Upper lobe of left lung (tissue), 6 donors: ENCODE measurements at regions not wholly inside any gene's neighbourhood (a gene's known extent, or its start where the extent isn't known, plus 50 kb on each side); places are given as distances from the start of the nearest gene placed in this dataset.

Source experiments
- ATAC-seq, 2 donors: fragments of 200-7000 bp; cut with Tn5 transposase; one replicate each; pipeline ENCODE4 v1.9.1; 2022; ENCODE audit warnings: mild to moderate bottlenecking in 2 of 2, moderate library complexity in 2 of 2; ENCODE audit not compliant: low FRiP score in 2 of 2
- DNase-seq, 2 donors: peaks; one replicate each; pipeline ENCODE4 v3.0.0-alpha.2; 2019 to 2020
- H3K27ac ChIP-seq, 4 donors: fragments of 200-600 bp; sonication (generic); one replicate each; pipeline ENCODE4 v1.5.1; 2016 to 2019
- H3K27me3 ChIP-seq, 4 donors: fragments of 200-600 bp; sonication (generic); one replicate each; pipeline ENCODE4 v1.5.1; 2017 to 2019
- H3K36me3 ChIP-seq, 4 donors: fragments of 200-600 bp; sonication (generic); one replicate each; pipeline ENCODE4 v1.5.1; 2016 to 2019
- H3K4me1 ChIP-seq, 4 donors: fragments of 200-600 bp; sonication (generic); one replicate each; pipeline ENCODE4 v1.5.1; 2018 to 2019
- H3K4me3 ChIP-seq, 4 donors: fragments of 200-600 bp; sonication (generic); one replicate each; pipeline ENCODE4 v1.5.1; 2017 to 2019; ENCODE audit warnings: mild to moderate bottlenecking in 2 of 4, moderate library complexity in 1 of 4
- H3K9me3 ChIP-seq, 4 donors: fragments of 200-600 bp; sonication (generic); one replicate each; pipeline ENCODE4 v1.5.1; 2018 to 2019
- CTCF ChIP-seq, 6 experiments: fragments of 450-650 bp in 4 of 6; fragments of 200-600 bp in 2 of 6; sonication (generic) in 2 of 6; IDR thresholded peaks; one replicate each; pipeline ENCODE4 v1.5.1; 2016 to 2019; ENCODE audit warnings: antibody characterized with exemption in 6 of 6
- EP300 ChIP-seq, 4 donors: sonication (generic); formaldehyde crosslinking; IDR thresholded peaks; one replicate each; pipeline ENCODE4 v1.5.1; 2017; ENCODE audit warnings: antibody characterized with exemption in 4 of 4, control low read depth in 2 of 4
- POLR2A ChIP-seq, 4 donors: fragments of 450-650 bp; IDR thresholded peaks; one replicate each; pipeline ENCODE4 v1.5.1; 2016 to 2017; ENCODE audit warnings: antibody characterized with exemption in 4 of 4, mild to moderate bottlenecking in 2 of 4
- POLR2AphosphoS5 ChIP-seq, 2 donors: sonication (generic); formaldehyde crosslinking; IDR thresholded peaks; one replicate each; pipeline ENCODE4 v1.5.1; 2017; ENCODE audit warnings: antibody characterized with exemption in 2 of 2
- WGBS, 2 donors: methylation state at CpG; one replicate each; pipeline ENCODE4 v1.1.5; 2017 to 2018; 5-methylcytosine and 5-hydroxymethylcytosine counted together
- donor health status: DM: no; HTN: no; CAD: no; lungs with moderate emphysema.
- donor health status: DM: no; HTN: yes; CAD: no; lungs with severe emphysema.

GRCh38 chr10:117784776-117785175 is 242.2 kb downstream of the EMX2 start:
- Histone ChIP-seq H3K9me3 (no peaks in the 10 kb centered on the region), H3K27ac (no peak overlapping the region), H3K4me3 (no peak overlapping the region), H3K36me3 (no peaks in the 10 kb centered on the region), H3K27me3 (no peaks in the 10 kb centered on the region), H3K4me1 (peaks cover 0 to 4% (median 0%) of the 10 kb centered on the region in 4 donors)
- DNase-seq (no peak), ATAC-seq (no peak)
- TF ChIP-seq EP300 (IDR thresholded peaks at IDR 0.05) = no peak
- no peak for TF ChIP-seq POLR2A (IDR thresholded peaks at IDR 0.05)
- TF ChIP-seq CTCF (IDR thresholded peaks at IDR 0.05) = no peak
- WGBS, 2 donors = 89 to 91% methylated on average over 3 of the region's 3 CpGs

- Histone ChIP-seq H3K4me3 (no peak overlapping the region), H3K4me1 (no peaks in the 10 kb centered on the region), H3K36me3 (no peaks in the 10 kb centered on the region), H3K27me3 (no peaks in the 10 kb centered on the region), H3K27ac (no peak overlapping the region), H3K9me3 (no peaks in the 10 kb centered on the region)
- 78 to 90% methylated on average over 3 of the region's 3 CpGs for WGBS, 2 donors
- TF ChIP-seq CTCF (IDR thresholded peaks at IDR 0.05) = no peak
- no peak for TF ChIP-seq POLR2A (IDR thresholded peaks at IDR 0.05)
- TF ChIP-seq POLR2AphosphoS5 (IDR thresholded peaks at IDR 0.05) = no peak
- TF ChIP-seq EP300 (IDR thresholded peaks at IDR 0.05) = no peak
- ATAC-seq (no peak), DNase-seq (no peak)
Observed at GRCh38 chr10:117788911-117789310, 246.4 kb downstream of the EMX2 start.

GRCh38 chr10:117790179-117790578 is 247.6 kb downstream of the EMX2 start:
- ATAC-seq (no peak), DNase-seq (no peak)
- no peaks in the 10 kb centered on the region for H3K9me3 ChIP-seq
- TF ChIP-seq POLR2A (IDR thresholded peaks at IDR 0.05) (no peak), CTCF (IDR thresholded peaks at IDR 0.05) (no peak), EP300 (IDR thresholded peaks at IDR 0.05) (no peak), POLR2AphosphoS5 (IDR thresholded peaks at IDR 0.05) (no peak)
- no peak overlapping the region for H3K4me3 ChIP-seq
- H3K27me3 ChIP-seq = no peaks in the 10 kb centered on the region
- no peaks in the 10 kb centered on the region for H3K36me3 ChIP-seq
- 56 to 64% methylated on average over 4 of the region's 4 CpGs for WGBS, 2 donors
- H3K27ac ChIP-seq = no peak overlapping the region
- no peaks in the 10 kb centered on the region for H3K4me1 ChIP-seq

GRCh38 chr10:117790621-117791020 is 248.1 kb downstream of the EMX2 start:
- 63 to 71% methylated on average over 6 to 7 of the region's 7 CpGs for WGBS, 2 donors
- DNase-seq (no peak), ATAC-seq (no peak)
- no peak overlapping the region for H3K27ac ChIP-seq
- TF ChIP-seq POLR2A (IDR thresholded peaks at IDR 0.05) (no peak), CTCF (IDR thresholded peaks at IDR 0.05) (no peak), POLR2AphosphoS5 (IDR thresholded peaks at IDR 0.05) (no peak), EP300 (IDR thresholded peaks at IDR 0.05) (no peak)
- no peak overlapping the region for H3K4me3 ChIP-seq
- H3K4me1 ChIP-seq = no peaks in the 10 kb centered on the region
- no peaks in the 10 kb centered on the region for H3K9me3 ChIP-seq
- no peaks in the 10 kb centered on the region for H3K27me3 ChIP-seq
- H3K36me3 ChIP-seq = no peaks in the 10 kb centered on the region

- Histone ChIP-seq H3K36me3 (no peaks in the 10 kb centered on the region), H3K4me1 (no peaks in the 10 kb centered on the region), H3K27me3 (no peaks in the 10 kb centered on the region), H3K9me3 (no peaks in the 10 kb centered on the region), H3K4me3 (no peak overlapping the region), H3K27ac (no peak overlapping the region)
- no peak for DNase-seq
- no peak for ATAC-seq
- 85 to 89% methylated on average over 3 of the region's 3 CpGs for WGBS, 2 donors
- TF ChIP-seq POLR2AphosphoS5 (IDR thresholded peaks at IDR 0.05) (no peak), CTCF (IDR thresholded peaks at IDR 0.05) (no peak), POLR2A (IDR thresholded peaks at IDR 0.05) (no peak), EP300 (IDR thresholded peaks at IDR 0.05) (no peak)
Observed at GRCh38 chr10:117792214-117792613, 249.7 kb downstream of the EMX2 start.
